ENCODE measurements at regions not wholly inside any gene's neighbourhood (a gene's known extent, or its start where the extent isn't known, plus 50 kb on each side); places are given as distances from the start of the nearest gene placed in this dataset.
A peak's percentile ranks its signal among the peaks of the same experiment; 100 is the strongest.

DNA sequence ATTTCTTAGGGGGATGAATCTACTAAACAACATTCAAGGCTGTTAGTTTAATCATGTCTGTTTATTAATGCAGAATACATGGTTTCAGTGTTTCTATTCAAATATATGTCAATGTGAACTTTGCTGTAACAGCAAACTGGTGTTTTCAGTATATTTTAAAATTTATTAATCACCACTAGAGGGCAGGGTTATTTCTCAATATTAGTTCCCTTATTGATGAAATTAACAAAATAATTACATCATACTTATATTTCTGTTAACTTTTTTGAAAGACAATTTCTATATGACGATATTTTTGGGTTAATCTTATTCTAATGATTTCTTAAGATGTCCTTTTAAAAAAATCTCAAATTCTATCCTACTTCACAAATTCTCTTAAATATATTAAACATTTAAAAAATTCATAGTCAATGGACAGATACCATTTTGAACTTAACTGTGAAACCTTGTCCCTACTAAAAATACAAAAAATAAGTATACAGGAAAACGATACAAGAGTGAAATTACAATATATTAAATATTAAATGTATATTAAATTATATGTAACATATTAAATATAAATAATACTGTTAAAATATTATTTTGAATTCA is 1034.1 kb upstream of the PRMT6 start:
- H3K4me1 Mint-ChIP-seq, result no peaks in the 10 kb centered on the region
- no peak overlapping the region for H3K4ac ChIP-seq (ENCODE audit: low read depth, low read length)
- no peak overlapping the region for H4K5ac ChIP-seq (ENCODE audit: insufficient read length, low read depth, low read length)
- H2BK20ac ChIP-seq (ENCODE audit: low read depth, low read length, poor library complexity, severe bottlenecking), result no peak overlapping the region
- no peak overlapping the region for H2AFZ ChIP-seq (ENCODE audit: low read length)
- no peak for DNase-seq
- H3K4me2 ChIP-seq (ENCODE audit: insufficient read depth, insufficient read length, low read length), result no peak overlapping the region
- no peak overlapping the region for H3K56ac ChIP-seq (ENCODE audit: insufficient read length, low read depth, low read length)
- no peaks in the 10 kb centered on the region for H3K79me2 ChIP-seq (ENCODE audit: insufficient read depth, low read length)
- no CpG with 5 or more reads among the region's 2 CpGs for WGBS (ENCODE audit: extremely low coverage, insufficient read length, low lambda C conversion rate)
- H4K8ac ChIP-seq (replicated peaks; ENCODE audit: insufficient read length, low read depth, low read length), result no peak overlapping the region
- no peak overlapping the region for H3K27ac Mint-ChIP-seq
- no peak overlapping the region for H3K27ac ChIP-seq (ENCODE audit: insufficient read length, low read depth, low read length)
- H2AK5ac ChIP-seq (ENCODE audit: insufficient read length, low read length), result no peak overlapping the region
- no peaks in the 10 kb centered on the region for H3K23me2 ChIP-seq (ENCODE audit: insufficient read length, low read depth, low read length, poor library complexity, severe bottlenecking)
- no peaks in the 10 kb centered on the region for H3K9me3 Mint-ChIP-seq
- H3K27me3 Mint-ChIP-seq (ENCODE audit: low read depth), result no peaks in the 10 kb centered on the region; the same call in 1 of the 2 replicates
- H3K79me1 ChIP-seq (ENCODE audit: insufficient read depth, low read depth, low read length, poor library complexity, severe bottlenecking), result no peaks in the 10 kb centered on the region
- no peaks in the 10 kb centered on the region for H3K9me3 ChIP-seq (ENCODE audit: control insufficient read depth, low read depth, low read length)
- no peak overlapping the region for H2BK5ac ChIP-seq (ENCODE audit: insufficient read length, low read length)
- H3K27me3 ChIP-seq (ENCODE audit: insufficient read depth, low read length), result no peaks in the 10 kb centered on the region
- no peak overlapping the region for H2BK12ac ChIP-seq (ENCODE audit: insufficient read length, low read depth, low read length)
- no peaks in the 10 kb centered on the region for H3K4me1 ChIP-seq (ENCODE audit: insufficient read depth, low read length)
- no peak overlapping the region for H3K18ac ChIP-seq (ENCODE audit: insufficient read length, low read depth, low read length)
- no peak overlapping the region for H2BK15ac ChIP-seq (ENCODE audit: low read depth, low read length)
- H3K23ac ChIP-seq (ENCODE audit: insufficient read length, low read depth, low read length), result no peak overlapping the region
- no peaks in the 10 kb centered on the region for H4K20me1 ChIP-seq (ENCODE audit: control insufficient read depth, insufficient read depth, insufficient read length)
- H3K4me3 Mint-ChIP-seq, result no peak overlapping the region
- no peak overlapping the region for H2BK120ac ChIP-seq (ENCODE audit: low read depth, low read length, poor library complexity, severe bottlenecking)
- TF ChIP-seq, protein P1, sequence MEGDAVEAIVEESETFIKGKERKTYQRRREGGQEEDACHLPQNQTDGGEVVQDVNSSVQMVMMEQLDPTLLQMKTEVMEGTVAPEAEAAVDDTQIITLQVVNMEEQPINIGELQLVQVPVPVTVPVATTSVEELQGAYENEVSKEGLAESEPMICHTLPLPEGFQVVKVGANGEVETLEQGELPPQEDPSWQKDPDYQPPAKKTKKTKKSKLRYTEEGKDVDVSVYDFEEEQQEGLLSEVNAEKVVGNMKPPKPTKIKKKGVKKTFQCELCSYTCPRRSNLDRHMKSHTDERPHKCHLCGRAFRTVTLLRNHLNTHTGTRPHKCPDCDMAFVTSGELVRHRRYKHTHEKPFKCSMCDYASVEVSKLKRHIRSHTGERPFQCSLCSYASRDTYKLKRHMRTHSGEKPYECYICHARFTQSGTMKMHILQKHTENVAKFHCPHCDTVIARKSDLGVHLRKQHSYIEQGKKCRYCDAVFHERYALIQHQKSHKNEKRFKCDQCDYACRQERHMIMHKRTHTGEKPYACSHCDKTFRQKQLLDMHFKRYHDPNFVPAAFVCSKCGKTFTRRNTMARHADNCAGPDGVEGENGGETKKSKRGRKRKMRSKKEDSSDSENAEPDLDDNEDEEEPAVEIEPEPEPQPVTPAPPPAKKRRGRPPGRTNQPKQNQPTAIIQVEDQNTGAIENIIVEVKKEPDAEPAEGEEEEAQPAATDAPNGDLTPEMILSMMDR (conservative IDR thresholded peaks at IDR 0.05), result peak; percentile 70
- H3T11ph ChIP-seq (ENCODE audit: low read length), result no peak overlapping the region
- no peak overlapping the region for H4K91ac ChIP-seq (ENCODE audit: insufficient read length, low read depth, low read length)
- H3K14ac ChIP-seq (ENCODE audit: insufficient read depth, low read length), result no peak overlapping the region
- H3K36me3 Mint-ChIP-seq (ENCODE audit: insufficient read depth in 1 of 3, low read depth in 3 of 3), result no peaks in the 10 kb centered on the region
- H3K9ac ChIP-seq (ENCODE audit: extremely low read depth, insufficient read length, low read length), result no peak overlapping the region

Data from H9 (cell line).